ENCODE measurements at regions not wholly inside any gene's neighbourhood (a gene's known extent, or its start where the extent isn't known, plus 50 kb on each side); places are given as distances from the start of the nearest gene placed in this dataset.

- 0 out of 2 replicates have a peak, but pooled peaks have one; percentile 51 for TF ChIP-seq ZNF878 (CRISPR knock-in tag; IDR thresholded peaks at IDR 0.05)
- no peak for TF ChIP-seq PHB2 (IDR thresholded peaks at IDR 0.05; ENCODE audit: partially characterized antibody)
- 0 out of 2 replicates have a peak, but pooled peaks have one; percentile 16 for TF ChIP-seq ATF1 (CRISPR knock-in tag; IDR thresholded peaks at IDR 0.05)
- TF ChIP-seq ZGPAT (CRISPR knock-in tag; IDR thresholded peaks at IDR 0.05), result peak; percentile 44; the same call in 1 of the 2 replicates
- TF ChIP-seq ZNF652 (CRISPR knock-in tag; IDR thresholded peaks at IDR 0.05; ENCODE audit: borderline replicate concordance, low read depth), result peak; percentile 84
- TF ChIP-seq IKZF5 (CRISPR knock-in tag; IDR thresholded peaks at IDR 0.05), result peak; percentile 35; the same call in 1 of the 2 replicates
- peak; percentile 43; the same call in 1 of the 2 replicates for TF ChIP-seq KAT8 (CRISPR knock-in tag; IDR thresholded peaks at IDR 0.05)
- no peak for TF ChIP-seq ZNF44 (CRISPR knock-in tag; IDR thresholded peaks at IDR 0.05)
- TF ChIP-seq TARDBP (CRISPR knock-in tag; IDR thresholded peaks at IDR 0.05), result 0 out of 2 replicates have a peak, but pooled peaks have one; percentile 51
- TF ChIP-seq ELF3 (CRISPR knock-in tag; IDR thresholded peaks at IDR 0.05), result 0 out of 2 replicates have a peak, but pooled peaks have one; percentile 65
- peak; percentile 71 for TF ChIP-seq ZKSCAN8 (CRISPR knock-in tag; IDR thresholded peaks at IDR 0.05; ENCODE audit: borderline replicate concordance)
- TF ChIP-seq ZC3H4 (CRISPR knock-in tag; IDR thresholded peaks at IDR 0.05; ENCODE audit: borderline replicate concordance), result no peak
- TF ChIP-seq THRA (CRISPR knock-in tag; IDR thresholded peaks at IDR 0.05; ENCODE audit: borderline replicate concordance), result peak; percentile 94; the same call in 1 of the 2 replicates
- TF ChIP-seq ZNF383 (CRISPR knock-in tag; IDR thresholded peaks at IDR 0.05; ENCODE audit: borderline replicate concordance), result no peak
- TF ChIP-seq ZNF562 (CRISPR knock-in tag; IDR thresholded peaks at IDR 0.05; ENCODE audit: borderline replicate concordance), result no peak
- peak; percentile 69 for TF ChIP-seq TEAD3 (CRISPR knock-in tag; optimal IDR thresholded peaks at IDR 0.05; ENCODE audit: borderline replicate concordance)
- TF ChIP-seq SALL1 (CRISPR knock-in tag; IDR thresholded peaks at IDR 0.05), result peak; percentile 79; the same call in 1 of the 2 replicates
- 0 out of 2 replicates have a peak, but pooled peaks have one; percentile 40 for TF ChIP-seq ZNF670 (CRISPR knock-in tag; IDR thresholded peaks at IDR 0.05; ENCODE audit: borderline replicate concordance)
- TF ChIP-seq ZNF205 (CRISPR knock-in tag; IDR thresholded peaks at IDR 0.05), result 0 out of 2 replicates have a peak, but pooled peaks have one; percentile 18
- TF ChIP-seq ZNF747 (CRISPR knock-in tag; IDR thresholded peaks at IDR 0.05; ENCODE audit: borderline replicate concordance), result no peak
- TF ChIP-seq ZSCAN20 (CRISPR knock-in tag; IDR thresholded peaks at IDR 0.05; ENCODE audit: borderline replicate concordance), result no peak
- TF ChIP-seq POGK (CRISPR knock-in tag; conservative IDR thresholded peaks at IDR 0.05), result 0 out of 2 replicates have a peak, but pooled peaks have one; percentile 32
- TF ChIP-seq SMARCC2 (IDR thresholded peaks at IDR 0.05), result no peak
- peak; percentile 58; the same call in 1 of the 2 replicates for TF ChIP-seq RXRA (CRISPR knock-in tag; IDR thresholded peaks at IDR 0.05)
- TF ChIP-seq NR2F6 (IDR thresholded peaks at IDR 0.05), result peak; percentile 87
- TF ChIP-seq NR2F6 (CRISPR knock-in tag; IDR thresholded peaks at IDR 0.05), result peak; percentile 89
Observed at GRCh38 chr13:74287724-74288169, 153.5 kb upstream of the KLF12 start (continued).
